NCI-H187 (cell line): ENCODE measurements at regions not wholly inside any gene's neighbourhood (a gene's known extent, or its start where the extent isn't known, plus 50 kb on each side); places are given as distances from the start of the nearest gene placed in this dataset.

Experiments used
- DNase-seq, 2 experiments: peaks; one replicate each; lab custom pipeline; 2025; lab: John Stamatoyannopoulos, UW

GRCh38 chr21:35338881-35339632 is 290.0 kb upstream of the RUNX1 start:
- no peak for DNase-seq

- no peak for DNase-seq
Measured at GRCh38 chr21:35338281-35338680, 289.2 kb upstream of the RUNX1 start.

GRCh38 chr21:35337573-35337972 is 288.5 kb upstream of the RUNX1 start:
- DNase-seq: no peak

- DNase-seq: no peak
Measured at GRCh38 chr21:35336534-35336933, 287.4 kb upstream of the RUNX1 start.

- DNase-seq: no peak
Measured at GRCh38 chr21:35335951-35336446, 286.9 kb upstream of the RUNX1 start.

GRCh38 chr21:35333831-35334618 is 284.9 kb upstream of the RUNX1 start:
- no peak for DNase-seq

- no peak for DNase-seq
Measured at GRCh38 chr21:35332841-35333426, 283.8 kb upstream of the RUNX1 start.

- no peak for DNase-seq
Measured at GRCh38 chr21:35329940-35330660, 281.0 kb upstream of the RUNX1 start.

- peak in 1 of 2 experiments; percentile 28 for DNase-seq
Measured at GRCh38 chr21:35328856-35329455, 279.9 kb upstream of the RUNX1 start.

- no peak for DNase-seq
Measured at GRCh38 chr21:35326677-35327076, 277.6 kb upstream of the RUNX1 start.

GRCh38 chr21:35325953-35326352 is 276.9 kb upstream of the RUNX1 start:
- no peak for DNase-seq

GRCh38 chr21:35324372-35325220 is 275.5 kb upstream of the RUNX1 start:
- no peak for DNase-seq

- no peak for DNase-seq
Measured at GRCh38 chr21:35323947-35324346, 274.8 kb upstream of the RUNX1 start.

GRCh38 chr21:35321322-35322200 is 272.5 kb upstream of the RUNX1 start:
- no peak for DNase-seq

- DNase-seq: peak in 1 of 2 experiments; percentile 74
Measured at GRCh38 chr21:35319684-35320283, 270.7 kb upstream of the RUNX1 start.

- DNase-seq: no peak
Measured at GRCh38 chr21:35316933-35317332, 267.8 kb upstream of the RUNX1 start.

- DNase-seq: no peak
Measured at GRCh38 chr21:35316456-35316855, 267.4 kb upstream of the RUNX1 start.

- DNase-seq: no peak
Measured at GRCh38 chr21:35314857-35315582, 265.9 kb upstream of the RUNX1 start.

GRCh38 chr21:35311985-35312384 is 262.9 kb upstream of the RUNX1 start:
- no peak for DNase-seq
